Fibroblast of the aortic adventitia (primary cell): ENCODE measurements at regions not wholly inside any gene's neighbourhood (a gene's known extent, or its start where the extent isn't known, plus 50 kb on each side); places are given as distances from the start of the nearest gene placed in this dataset.
"Not testable (repeated sequence)": the region's sequence is repeated elsewhere in the genome, so short reads cannot be mapped to it uniquely, and the experiment has no call there.

Source experiments
- DNase-seq: peaks from one replicate; pipeline ENCODE4 v3.0.0-alpha.2; 2010; ENCODE audit warnings: low read depth
- H3K4me3 ChIP-seq: 2 replicates; pipeline ENCODE4 v1.5.1; 2011; ENCODE audit warnings: low read depth, mild to moderate bottlenecking, control low read depth, low read length, moderate library complexity
- TF ChIP-seq, protein P1 (sequence below): IDR thresholded peaks from 2 replicates; pipeline ENCODE4 v1.5.1; 2011; ENCODE audit warnings: mild to moderate bottlenecking, low read length, control low read depth, inconsistent platforms; ENCODE audit not compliant: insufficient read depth

DNA sequence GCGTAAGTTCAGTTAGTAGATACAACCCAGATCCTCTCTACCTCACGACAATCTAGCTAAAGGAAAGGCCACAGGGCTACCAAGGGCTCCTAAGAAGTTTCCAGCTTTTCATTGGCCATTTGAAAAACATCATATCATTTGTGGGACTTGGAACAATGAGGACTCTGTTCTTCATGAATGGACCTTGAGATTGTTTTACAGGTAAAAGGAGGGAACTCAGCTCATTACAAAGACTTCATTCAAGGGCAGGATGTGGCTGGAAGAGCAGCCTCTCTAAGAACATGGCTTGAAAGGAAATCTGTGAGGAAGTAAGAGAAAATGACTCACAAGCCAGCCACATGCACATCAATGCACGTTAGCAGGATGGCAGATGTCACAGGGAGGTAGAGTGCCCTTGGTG is 105.9 kb upstream of the SLC7A11 start:
- no peak overlapping the region for H3K4me3 ChIP-seq
- TF ChIP-seq, protein P1, sequence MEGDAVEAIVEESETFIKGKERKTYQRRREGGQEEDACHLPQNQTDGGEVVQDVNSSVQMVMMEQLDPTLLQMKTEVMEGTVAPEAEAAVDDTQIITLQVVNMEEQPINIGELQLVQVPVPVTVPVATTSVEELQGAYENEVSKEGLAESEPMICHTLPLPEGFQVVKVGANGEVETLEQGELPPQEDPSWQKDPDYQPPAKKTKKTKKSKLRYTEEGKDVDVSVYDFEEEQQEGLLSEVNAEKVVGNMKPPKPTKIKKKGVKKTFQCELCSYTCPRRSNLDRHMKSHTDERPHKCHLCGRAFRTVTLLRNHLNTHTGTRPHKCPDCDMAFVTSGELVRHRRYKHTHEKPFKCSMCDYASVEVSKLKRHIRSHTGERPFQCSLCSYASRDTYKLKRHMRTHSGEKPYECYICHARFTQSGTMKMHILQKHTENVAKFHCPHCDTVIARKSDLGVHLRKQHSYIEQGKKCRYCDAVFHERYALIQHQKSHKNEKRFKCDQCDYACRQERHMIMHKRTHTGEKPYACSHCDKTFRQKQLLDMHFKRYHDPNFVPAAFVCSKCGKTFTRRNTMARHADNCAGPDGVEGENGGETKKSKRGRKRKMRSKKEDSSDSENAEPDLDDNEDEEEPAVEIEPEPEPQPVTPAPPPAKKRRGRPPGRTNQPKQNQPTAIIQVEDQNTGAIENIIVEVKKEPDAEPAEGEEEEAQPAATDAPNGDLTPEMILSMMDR: no peak
- DNase-seq: no peak

DNA sequence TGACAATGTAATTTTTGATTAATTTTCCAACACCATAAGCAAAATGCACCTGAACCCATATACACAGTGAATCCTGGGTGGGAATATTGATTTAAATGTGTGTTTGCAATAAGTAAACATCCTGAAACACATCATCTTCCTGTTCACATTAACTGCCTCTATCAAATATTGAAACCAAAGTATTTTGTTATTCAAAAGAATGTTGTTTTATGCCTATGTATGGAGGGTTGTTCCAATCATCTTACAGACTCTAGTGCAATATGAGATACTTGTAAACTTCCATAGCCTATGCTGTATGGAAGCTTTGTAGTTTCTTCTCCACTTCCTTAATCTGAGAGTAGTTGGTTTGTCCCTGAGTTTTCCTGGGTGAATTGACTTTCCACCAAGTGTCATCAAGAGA is 105.4 kb upstream of the SLC7A11 start:
- no peak overlapping the region for H3K4me3 ChIP-seq
- DNase-seq: no peak
- TF ChIP-seq, protein P1: no peak

DNA sequence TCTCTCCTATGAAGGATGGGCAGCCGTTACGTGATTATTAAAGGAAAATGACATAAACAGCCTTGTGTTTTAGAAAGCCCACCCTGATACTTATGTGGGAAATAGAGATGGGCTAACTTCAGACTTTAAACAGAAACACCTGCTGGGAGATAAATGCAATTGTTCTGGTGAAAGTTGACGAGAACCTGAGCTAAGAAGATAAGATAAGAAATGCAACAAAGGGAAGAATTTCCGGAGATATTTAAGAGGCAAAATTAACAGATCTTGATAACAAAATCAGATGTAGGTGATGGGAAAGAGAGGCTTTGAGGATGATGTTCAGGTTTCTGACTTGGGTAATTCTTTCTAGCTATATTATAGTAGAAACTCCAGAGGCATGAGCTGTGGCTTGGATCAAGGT is 102.7 kb upstream of the SLC7A11 start:
- no peak overlapping the region for H3K4me3 ChIP-seq
- TF ChIP-seq, protein P1: no peak
- no peak for DNase-seq

DNA sequence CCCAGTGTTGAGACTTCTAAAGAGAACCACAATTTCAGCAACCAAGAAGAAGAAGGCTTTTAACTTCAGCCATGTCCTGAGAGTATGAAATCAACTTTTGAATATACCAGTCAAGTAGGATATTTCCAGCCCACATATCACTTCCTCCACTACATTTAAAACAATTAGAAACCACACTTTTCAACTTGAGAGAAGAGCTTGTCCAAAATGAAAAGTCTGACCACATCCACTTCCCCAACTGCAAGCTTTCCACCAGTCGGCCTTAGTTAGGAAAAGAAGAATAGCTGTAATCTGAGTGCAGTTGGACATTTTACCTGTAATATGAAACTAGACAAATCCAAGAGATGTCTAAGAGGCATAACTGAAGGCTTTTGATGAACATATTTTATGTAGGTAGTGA is 101.9 kb upstream of the SLC7A11 start:
- no peak overlapping the region for H3K4me3 ChIP-seq
- DNase-seq: no peak
- TF ChIP-seq, protein P1: no peak

DNA sequence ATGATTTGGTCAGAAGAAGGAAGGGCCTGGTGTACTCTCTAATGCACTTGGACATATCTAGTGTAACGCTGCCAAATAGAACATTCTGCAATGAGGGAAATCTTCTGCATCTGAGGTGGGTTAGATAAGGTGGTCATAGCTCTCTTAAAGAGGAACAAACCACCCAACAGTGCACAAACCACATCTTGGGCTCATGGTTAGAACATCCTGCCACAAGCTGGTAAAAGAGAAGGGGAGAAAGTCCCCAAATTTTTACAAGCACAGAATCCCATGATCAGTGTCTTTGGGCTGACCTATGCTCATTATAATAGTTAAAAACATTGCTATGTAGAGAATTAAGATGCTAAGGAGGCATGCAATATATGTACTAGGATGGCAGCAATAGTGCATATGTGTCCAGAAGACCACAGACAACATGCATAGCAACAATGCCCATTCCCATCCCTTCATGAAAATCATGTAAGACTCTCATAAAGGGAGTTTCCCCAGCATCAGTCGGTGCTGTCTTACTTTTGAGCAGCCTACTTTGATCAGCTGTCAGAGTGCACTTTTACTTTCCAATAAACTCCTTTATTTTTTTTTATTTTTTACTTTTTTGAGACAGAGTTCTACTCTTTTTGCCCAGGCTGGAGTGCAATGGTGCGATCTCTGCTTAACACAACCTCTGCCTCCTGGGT is 99.7 kb upstream of the SLC7A11 start:
- no peak overlapping the region for H3K4me3 ChIP-seq
- TF ChIP-seq, protein P1: no peak
- DNase-seq: no peak

DNA sequence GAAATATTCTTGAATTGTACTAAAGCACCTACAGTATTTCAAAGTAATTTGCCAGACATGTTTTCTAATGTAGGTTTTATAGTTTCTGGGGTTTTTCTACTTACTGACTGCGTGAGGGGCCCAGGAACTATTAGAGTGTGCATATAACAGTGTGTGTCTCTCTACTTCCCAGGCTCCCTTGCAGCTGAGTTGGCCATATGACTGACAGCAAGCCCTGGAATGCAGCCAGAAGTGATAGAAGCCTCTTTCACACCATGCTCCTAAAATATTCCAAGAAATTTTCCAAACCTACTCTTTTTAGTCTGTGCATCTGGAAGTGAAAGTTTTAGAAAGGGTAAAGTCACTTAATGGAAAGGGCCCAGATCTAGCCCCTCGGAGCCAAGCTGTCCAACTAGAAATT is 96.7 kb upstream of the SLC7A11 start:
- no peak for DNase-seq
- H3K4me3 ChIP-seq: no peak overlapping the region
- TF ChIP-seq, protein P1: no peak

DNA sequence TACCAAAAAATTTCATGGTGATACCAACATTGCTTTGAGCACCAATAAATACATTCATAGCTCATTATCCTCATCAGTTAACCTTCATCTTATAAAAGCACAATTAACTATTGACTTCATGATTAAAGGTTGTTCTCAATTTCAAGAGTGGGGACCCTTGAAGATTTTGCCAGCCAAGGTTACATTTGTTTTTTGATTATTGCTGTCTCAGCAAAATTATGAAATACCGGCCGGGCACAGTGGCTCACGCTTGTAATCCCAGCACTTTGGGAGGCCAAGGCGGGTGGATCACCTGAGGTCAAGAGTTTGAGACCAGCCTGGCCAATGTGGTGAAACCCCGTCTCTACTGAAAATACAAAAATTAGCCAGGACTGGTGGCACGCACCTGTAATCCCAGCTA is 96.1 kb upstream of the SLC7A11 start:
- not testable (repeated sequence) for DNase-seq

More for the DNA sequence above, 96.1 kb upstream of the SLC7A11 start:
- H3K4me3 ChIP-seq: not testable (repeated sequence)
